Loucy (cell line): ENCODE measurements at regions not wholly inside any gene's neighbourhood (a gene's known extent, or its start where the extent isn't known, plus 50 kb on each side); places are given as distances from the start of the nearest gene placed in this dataset.

Source experiments
- CTCF ChIP-seq: fragments of 200-600 bp; sonication (generic); conservative IDR thresholded peaks from 2 replicates; pipeline ENCODE4 v1.5.1; 2014; ENCODE audit warnings: mild to moderate bottlenecking, antibody characterized with exemption, low read length
- EZH2phosphoT487 ChIP-seq: fragments of 200-600 bp; IDR thresholded peaks from 2 replicates; pipeline ENCODE4 v1.6.1; 2018; ENCODE audit warnings: antibody characterized with exemption, mild to moderate bottlenecking, moderate library complexity, borderline replicate concordance

- TF ChIP-seq CTCF (peak; percentile 47), EZH2phosphoT487 (no peak)
Observed at GRCh38 chr10:61142987-61143386, 199.0 kb upstream of the RHOBTB1 start.
